Esophagus muscularis mucosa (tissue), 4 donors: ENCODE measurements at regions not wholly inside any gene's neighbourhood (a gene's known extent, or its start where the extent isn't known, plus 50 kb on each side); places are given as distances from the start of the nearest gene placed in this dataset.

Source experiments
- DNase-seq: peaks from one replicate; pipeline ENCODE4 v3.0.0-alpha.2; 2017; ENCODE audit errors: extremely low spot score
- H3K27ac ChIP-seq, 4 donors: fragments of 200-600 bp; sonication (generic); replicated peaks in 1 of 4; 1 replicate in 3 of 4; 2 replicates in 1 of 4; pipeline ENCODE4 v1.5.1; 2016 to 2019; ENCODE audit warnings: mild to moderate bottlenecking in 1 of 4
- H3K27me3 ChIP-seq, 4 donors: fragments of 200-600 bp; sonication (generic); one replicate each; pipeline versions ENCODE4 v1.5.1 to v1.6.0; 2016 to 2019
- H3K36me3 ChIP-seq, 4 donors: fragments of 200-600 bp; sonication (generic); one replicate each; pipeline ENCODE4 v1.5.1; 2016 to 2019
- H3K4me1 ChIP-seq, 4 donors: fragments of 200-600 bp; sonication (generic); one replicate each; pipeline ENCODE4 v1.5.1; 2016 to 2019
- H3K4me3 ChIP-seq, 4 donors: fragments of 200-600 bp; sonication (generic); 1 replicate in 2 of 4; 2 replicates in 2 of 4; pipeline ENCODE4 v1.5.1; 2016 to 2019; ENCODE audit warnings: mild to moderate bottlenecking in 4 of 4, moderate library complexity in 1 of 4
- H3K9me3 ChIP-seq, 4 donors: fragments of 200-600 bp; sonication (generic); 1 replicate in 3 of 4; 2 replicates in 1 of 4; pipeline ENCODE4 v1.5.1; 2016 to 2019
- EP300 ChIP-seq: sonication (generic); formaldehyde crosslinking; IDR thresholded peaks from one replicate; pipeline ENCODE4 v1.6.1; 2017; ENCODE audit warnings: antibody characterized with exemption
- POLR2A ChIP-seq: fragments of 450-650 bp; IDR thresholded peaks from one replicate; pipeline ENCODE4 v1.6.1; 2017; ENCODE audit warnings: antibody characterized with exemption, moderate library complexity, mild to moderate bottlenecking, low read depth
- POLR2AphosphoS5 ChIP-seq, 2 donors: sonication (generic); formaldehyde crosslinking; IDR thresholded peaks; one replicate each; pipeline ENCODE4 v1.6.1; 2017; ENCODE audit warnings: antibody characterized with exemption in 2 of 2
- WGBS: methylation state at CpG from one replicate; pipeline ENCODE4 v1.1.5; 2018; 5-methylcytosine and 5-hydroxymethylcytosine counted together
- intact Hi-C: fragments of 100-400 bp; cut with DNase I; formaldehyde crosslinking; loops from one replicate; pipeline ENCODE4 v1.15.1; 2023
- TF ChIP-seq, protein P1 (sequence below), 3 experiments: fragments of 200-600 bp in 2 of 3; fragments of 450-650 bp in 1 of 3; sonication (generic) in 2 of 3; IDR thresholded peaks; one replicate each; pipeline ENCODE4 v1.5.1; 2017 to 2019; ENCODE audit warnings: antibody characterized with exemption in 3 of 3, mild to moderate bottlenecking in 2 of 3, moderate library complexity in 1 of 3

DNA sequence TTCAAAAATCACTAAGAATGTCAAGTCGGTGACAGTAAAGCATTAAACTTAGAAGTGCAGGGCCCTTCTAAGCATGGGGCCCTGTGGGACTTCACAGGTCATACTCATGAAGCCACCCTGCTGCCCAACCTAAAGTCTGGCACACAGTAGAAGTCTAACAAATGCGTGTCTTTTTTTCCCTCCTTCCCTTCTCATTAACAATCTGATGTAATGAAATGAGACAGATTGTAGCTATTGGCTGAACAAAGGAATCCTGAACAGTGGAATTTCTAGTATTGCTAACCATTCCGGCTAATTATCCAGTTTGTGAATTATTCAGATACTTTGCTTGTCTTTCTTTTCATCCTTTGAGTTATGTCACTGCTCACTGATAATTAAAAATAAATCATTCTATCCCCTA, 369.9 kb downstream of the WDR11 start:
- H3K4me1 ChIP-seq = peaks cover 0 to 15% (median 8%) of the 10 kb centered on the region in 4 donors
- no peaks in the 10 kb centered on the region for H3K36me3 ChIP-seq
- H3K27me3 ChIP-seq = no peaks in the 10 kb centered on the region
- intact Hi-C loops = no loop called here
- WGBS = 77% methylated on average over 3 of the region's 3 CpGs
- H3K9me3 ChIP-seq = no peaks in the 10 kb centered on the region
- no peak for DNase-seq
- H3K27ac ChIP-seq = no peak overlapping the region
- no peak overlapping the region for H3K4me3 ChIP-seq
- TF ChIP-seq POLR2AphosphoS5 (IDR thresholded peaks at IDR 0.05) (no peak), EP300 (no peak), POLR2A (no peak)
- TF ChIP-seq, protein P1, sequence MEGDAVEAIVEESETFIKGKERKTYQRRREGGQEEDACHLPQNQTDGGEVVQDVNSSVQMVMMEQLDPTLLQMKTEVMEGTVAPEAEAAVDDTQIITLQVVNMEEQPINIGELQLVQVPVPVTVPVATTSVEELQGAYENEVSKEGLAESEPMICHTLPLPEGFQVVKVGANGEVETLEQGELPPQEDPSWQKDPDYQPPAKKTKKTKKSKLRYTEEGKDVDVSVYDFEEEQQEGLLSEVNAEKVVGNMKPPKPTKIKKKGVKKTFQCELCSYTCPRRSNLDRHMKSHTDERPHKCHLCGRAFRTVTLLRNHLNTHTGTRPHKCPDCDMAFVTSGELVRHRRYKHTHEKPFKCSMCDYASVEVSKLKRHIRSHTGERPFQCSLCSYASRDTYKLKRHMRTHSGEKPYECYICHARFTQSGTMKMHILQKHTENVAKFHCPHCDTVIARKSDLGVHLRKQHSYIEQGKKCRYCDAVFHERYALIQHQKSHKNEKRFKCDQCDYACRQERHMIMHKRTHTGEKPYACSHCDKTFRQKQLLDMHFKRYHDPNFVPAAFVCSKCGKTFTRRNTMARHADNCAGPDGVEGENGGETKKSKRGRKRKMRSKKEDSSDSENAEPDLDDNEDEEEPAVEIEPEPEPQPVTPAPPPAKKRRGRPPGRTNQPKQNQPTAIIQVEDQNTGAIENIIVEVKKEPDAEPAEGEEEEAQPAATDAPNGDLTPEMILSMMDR (IDR thresholded peaks at IDR 0.05) = no peak

DNA sequence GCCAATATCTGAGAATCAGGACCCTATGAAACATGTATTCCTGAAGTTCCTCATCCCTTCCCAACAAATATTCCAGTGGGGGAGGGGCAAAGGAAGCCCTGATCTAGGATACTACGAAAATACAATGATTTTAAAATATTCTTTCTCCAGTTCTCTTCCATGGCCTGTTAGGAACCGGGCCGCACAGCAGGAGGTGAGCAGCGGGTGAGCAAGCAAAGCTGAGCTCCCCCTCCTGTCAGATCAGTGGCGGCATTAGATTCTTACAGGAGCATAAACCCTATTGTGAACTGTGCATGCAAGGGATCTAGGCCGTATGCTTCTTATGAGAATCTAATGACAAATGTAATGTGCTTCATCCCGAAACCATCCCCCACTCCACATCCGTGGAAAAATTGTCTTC, 370.8 kb downstream of the WDR11 start:
- no peak for TF ChIP-seq EP300
- no peak for TF ChIP-seq POLR2A
- TF ChIP-seq, protein P1 (IDR thresholded peaks at IDR 0.05) = no peak
- no peak for TF ChIP-seq POLR2AphosphoS5 (IDR thresholded peaks at IDR 0.05)
- intact Hi-C loops = no loop called here
- H3K4me1 ChIP-seq = peaks cover 0 to 6% (median under 1%) of the 10 kb centered on the region in 4 donors
- no peaks in the 10 kb centered on the region for H3K9me3 ChIP-seq
- H3K4me3 ChIP-seq = no peak overlapping the region
- 71% methylated on average over 8 of the region's 8 CpGs for WGBS
- no peaks in the 10 kb centered on the region for H3K27me3 ChIP-seq
- H3K36me3 ChIP-seq = no peaks in the 10 kb centered on the region
- no peak for DNase-seq
- H3K27ac ChIP-seq = no peak overlapping the region

DNA sequence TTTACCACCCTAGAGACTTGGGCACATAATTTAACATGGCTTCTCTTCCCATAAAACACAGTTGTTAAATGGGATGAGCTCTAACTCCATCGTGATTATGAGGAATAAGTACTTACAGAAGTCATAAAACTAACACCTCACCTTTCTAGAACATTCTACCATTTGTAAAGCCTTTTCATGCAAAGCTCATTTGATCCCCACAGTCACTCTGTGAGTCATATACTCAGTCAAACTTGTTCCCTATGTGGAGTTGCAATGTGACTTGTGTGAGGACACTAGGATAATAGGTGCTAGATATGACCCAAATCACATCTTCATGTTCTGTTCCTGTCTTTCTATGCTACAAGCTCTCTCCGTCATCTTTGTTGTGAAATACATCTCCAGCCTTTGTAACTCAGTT, 371.7 kb downstream of the WDR11 start:
- H3K36me3 ChIP-seq = no peaks in the 10 kb centered on the region
- 42% methylated on average over 2 of the region's 2 CpGs for WGBS

DNA sequence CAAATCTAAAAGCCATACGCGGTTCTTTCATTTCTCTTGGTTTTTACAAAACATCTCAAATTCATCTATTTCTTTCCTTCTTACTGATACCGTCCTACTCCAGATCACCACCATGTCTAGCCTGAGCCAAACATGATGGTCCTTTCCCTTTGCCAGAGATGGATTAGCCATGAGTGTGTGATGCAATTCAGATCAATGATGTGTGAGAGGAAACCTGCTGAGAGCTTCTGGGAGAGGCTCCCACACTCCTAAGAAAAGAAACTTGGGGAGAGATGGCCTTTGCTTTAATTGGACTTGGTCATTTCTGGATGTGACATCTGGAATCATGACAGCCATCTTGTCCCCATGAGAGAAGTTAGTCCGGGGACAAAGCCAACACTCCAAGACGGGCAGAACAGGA, 367.2 kb downstream of the FGFR2 start:
- 75% methylated on average over 5 of the region's 5 CpGs for WGBS
- no peaks in the 10 kb centered on the region for H3K9me3 ChIP-seq
- intact Hi-C loops = no loop called here
- H3K36me3 ChIP-seq = no peaks in the 10 kb centered on the region
- no peaks in the 10 kb centered on the region for H3K4me1 ChIP-seq
- TF ChIP-seq POLR2A = no peak
- TF ChIP-seq, protein P1 (IDR thresholded peaks at IDR 0.05) = no peak
- no peak for TF ChIP-seq POLR2AphosphoS5 (IDR thresholded peaks at IDR 0.05)
- TF ChIP-seq EP300 = no peak
- no peaks in the 10 kb centered on the region for H3K27me3 ChIP-seq
- H3K27ac ChIP-seq = no peak overlapping the region
- H3K4me3 ChIP-seq = no peak overlapping the region
- DNase-seq = no peak

More for the DNA sequence above, 371.7 kb downstream of the WDR11 start:
- intact Hi-C loops = no loop called here
- no peak for TF ChIP-seq POLR2A
- TF ChIP-seq, protein P1 (IDR thresholded peaks at IDR 0.05) = no peak
- no peak for TF ChIP-seq EP300
- no peak for TF ChIP-seq POLR2AphosphoS5 (IDR thresholded peaks at IDR 0.05)
- Histone ChIP-seq H3K27me3 (no peaks in the 10 kb centered on the region), H3K27ac (no peak overlapping the region), H3K4me3 (no peak overlapping the region), H3K9me3 (no peaks in the 10 kb centered on the region), H3K4me1 (no peaks in the 10 kb centered on the region)
- no peak for DNase-seq

DNA sequence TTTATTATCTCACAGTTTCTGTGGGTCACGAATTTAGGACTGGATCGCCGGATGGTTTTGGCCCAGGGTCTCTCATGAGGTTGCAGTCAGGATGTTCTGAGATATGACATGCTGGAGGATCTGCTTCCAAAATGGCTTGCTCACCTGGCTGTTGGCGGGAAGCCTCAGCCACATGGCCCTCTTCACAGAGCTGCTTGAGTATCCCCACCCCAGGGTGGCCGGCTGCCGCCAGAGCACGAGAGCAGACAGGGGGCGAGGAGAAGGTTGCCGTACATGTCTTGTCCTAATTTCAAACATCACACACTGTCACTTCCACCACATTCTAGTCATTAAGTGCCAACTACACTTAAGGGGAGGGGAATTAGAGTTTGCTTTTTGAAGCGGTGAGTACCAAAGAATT, 365.8 kb downstream of the FGFR2 start:
- H3K4me1 ChIP-seq = no peaks in the 10 kb centered on the region
- intact Hi-C loops = no loop called here
- H3K9me3 ChIP-seq = peaks cover 0 to under 1% (median 0%) of the 10 kb centered on the region in 4 donors
- H3K27ac ChIP-seq = no peak overlapping the region
- H3K27me3 ChIP-seq = no peaks in the 10 kb centered on the region
- no peaks in the 10 kb centered on the region for H3K36me3 ChIP-seq
- TF ChIP-seq EP300 (no peak), POLR2A (no peak), POLR2AphosphoS5 (IDR thresholded peaks at IDR 0.05) (no peak)
- TF ChIP-seq, protein P1 (IDR thresholded peaks at IDR 0.05) = no peak
- DNase-seq = no peak
- no peak overlapping the region for H3K4me3 ChIP-seq
- WGBS = 83% methylated on average over 9 of the region's 10 CpGs
